ENCODE measurements at regions not wholly inside any gene's neighbourhood (a gene's known extent, or its start where the extent isn't known, plus 50 kb on each side); places are given as distances from the start of the nearest gene placed in this dataset.
A peak's percentile ranks its signal among the peaks of the same experiment; 100 is the strongest.

- Mint-ChIP-seq H3K27ac (no peak overlapping the region), H3K27me3 (ENCODE audit: insufficient read depth) (peaks cover 13% of the 10 kb centered on the region)
These were observed 144.2 kb downstream of the IRF8 start for GRCh38 chr16:86042996-86043725.

GRCh38 chr16:86044241-86044671, 145.3 kb downstream of the IRF8 start:
- H3K9ac ChIP-seq (ENCODE audit: extremely low read depth, low read length, poor library complexity, severe bottlenecking) = no peak overlapping the region
- no peak overlapping the region for H3K27ac Mint-ChIP-seq
- peaks cover 13% of the 10 kb centered on the region for H3K27me3 Mint-ChIP-seq (ENCODE audit: insufficient read depth)
- H3K9me3 Mint-ChIP-seq = no peaks in the 10 kb centered on the region
- no peak overlapping the region for H3K27ac ChIP-seq (ENCODE audit: low read depth, low read length)
- WGBS, 2 experiments (ENCODE audit: insufficient coverage in 1 of 2, insufficient read length in 1 of 2) = 34 to 48% methylated on average over 5 to 11 of the region's 11 CpGs
- H3K4me1 ChIP-seq (ENCODE audit: control insufficient read depth, insufficient read depth, low read length) = peaks cover 10% of the 10 kb centered on the region
- no peaks in the 10 kb centered on the region for H3K36me3 ChIP-seq (ENCODE audit: control insufficient read depth, insufficient read depth, low read length)
- peak; percentile 93 for DNase-seq
- H3K36me3 Mint-ChIP-seq (ENCODE audit: low read depth) = no peaks in the 10 kb centered on the region
- no peak overlapping the region for H3K4me3 ChIP-seq (ENCODE audit: low read length)
- H3K27me3 ChIP-seq (ENCODE audit: control insufficient read depth, insufficient read depth, low read length, poor library complexity, severe bottlenecking) = peaks cover 9% of the 10 kb centered on the region
- peak; percentile 89 for TF ChIP-seq CTCF (conservative IDR thresholded peaks at IDR 0.05)
- no peak overlapping the region for H3K4me3 Mint-ChIP-seq
- H3K9me3 ChIP-seq (ENCODE audit: control insufficient read depth, low read length) = no peaks in the 10 kb centered on the region
- H3K4me1 Mint-ChIP-seq = peaks cover 21% of the 10 kb centered on the region

More at GRCh38 chr16:86042996-86043725, 144.2 kb downstream of the IRF8 start:
- H3K4me3 ChIP-seq (ENCODE audit: low read length) = no peak overlapping the region
- Mint-ChIP-seq H3K36me3 (ENCODE audit: low read depth) (no peaks in the 10 kb centered on the region), H3K9me3 (no peaks in the 10 kb centered on the region), H3K4me3 (no peak overlapping the region), H3K4me1 (peaks cover 21% of the 10 kb centered on the region)
- peaks cover 10% of the 10 kb centered on the region for H3K4me1 ChIP-seq (ENCODE audit: control insufficient read depth, insufficient read depth, low read length)
- no peaks in the 10 kb centered on the region for H3K9me3 ChIP-seq (ENCODE audit: control insufficient read depth, low read length)
- H3K27me3 ChIP-seq (ENCODE audit: control insufficient read depth, insufficient read depth, low read length, poor library complexity, severe bottlenecking) = peaks cover 9% of the 10 kb centered on the region
- no peak overlapping the region for H3K27ac ChIP-seq (ENCODE audit: low read depth, low read length)
- H3K9ac ChIP-seq (ENCODE audit: extremely low read depth, low read length, poor library complexity, severe bottlenecking) = no peak overlapping the region
- peak; percentile 29 for DNase-seq
- WGBS, 2 experiments (ENCODE audit: insufficient coverage in 1 of 2, insufficient read length in 1 of 2) = 92 to 93% methylated on average over 6 to 12 of the region's 12 CpGs
- TF ChIP-seq CTCF (conservative IDR thresholded peaks at IDR 0.05) = no peak
- no peaks in the 10 kb centered on the region for H3K36me3 ChIP-seq (ENCODE audit: control insufficient read depth, insufficient read depth, low read length)

GRCh38 chr16:86044881-86045590, 146.1 kb downstream of the IRF8 start:
- Mint-ChIP-seq H3K4me1 (peaks cover 21% of the 10 kb centered on the region), H3K4me3 (no peak overlapping the region), H3K27ac (no peak overlapping the region), H3K9me3 (no peaks in the 10 kb centered on the region), H3K27me3 (ENCODE audit: insufficient read depth) (peaks cover 13% of the 10 kb centered on the region), H3K36me3 (ENCODE audit: low read depth) (no peaks in the 10 kb centered on the region)
- peaks cover 9% of the 10 kb centered on the region for H3K27me3 ChIP-seq (ENCODE audit: control insufficient read depth, insufficient read depth, low read length, poor library complexity, severe bottlenecking)
- no peaks in the 10 kb centered on the region for H3K36me3 ChIP-seq (ENCODE audit: control insufficient read depth, insufficient read depth, low read length)
- no peak for TF ChIP-seq CTCF (conservative IDR thresholded peaks at IDR 0.05)
- no peak overlapping the region for H3K4me3 ChIP-seq (ENCODE audit: low read length)
- H3K27ac ChIP-seq (ENCODE audit: low read depth, low read length) = no peak overlapping the region
- H3K9me3 ChIP-seq (ENCODE audit: control insufficient read depth, low read length) = no peaks in the 10 kb centered on the region
- peaks cover 10% of the 10 kb centered on the region for H3K4me1 ChIP-seq (ENCODE audit: control insufficient read depth, insufficient read depth, low read length)
- peak; percentile 47 for DNase-seq
- 79 to 86% methylated on average over 6 to 8 of the region's 8 CpGs for WGBS, 2 experiments (ENCODE audit: insufficient coverage in 1 of 2, insufficient read length in 1 of 2)
- H3K9ac ChIP-seq (ENCODE audit: extremely low read depth, low read length, poor library complexity, severe bottlenecking) = no peak overlapping the region

All from endodermal cell (in vitro differentiated cells).